H1 (cell line): ENCODE measurements at regions not wholly inside any gene's neighbourhood (a gene's known extent, or its start where the extent isn't known, plus 50 kb on each side); places are given as distances from the start of the nearest gene placed in this dataset.

Experiments
- CTCF ChIA-PET: fragments of 300-600 bp; sonication (Branson Sonifier 250); formaldehyde crosslinking; loops from one replicate; lab custom pipeline; 2021; ENCODE audit not compliant: partially characterized antibody; lab: Charles Lee
- POLR2A ChIA-PET: fragments of 300-600 bp; sonication (Branson Sonifier 250); formaldehyde crosslinking; loops from one replicate; lab custom pipeline; 2021; ENCODE audit warnings: inconsistent platforms; ENCODE audit not compliant: partially characterized antibody; lab: Charles Lee
- DNase-seq, 2 experiments: peaks; one replicate each; pipeline versions ENCODE4 v3.0.0 to v3.0.0-alpha.2; 2010 to 2022; ENCODE audit warnings: low spot score in 2 of 2, low read depth in 1 of 2, mixed read lengths in 1 of 2
- FAIRE-seq: peaks from 2 replicates; lab custom pipeline; 2011; peaks lifted over from hg19 to GRCh38; lab: Jason Lieb, UNC
- H2AFZ ChIP-seq: 2 replicates; pipeline ENCODE4 v1.8.1; 2012; ENCODE audit warnings: low read length, inconsistent platforms
- H2AK5ac ChIP-seq: 2 replicates; pipeline ENCODE4 v1.6.1; 2013; ENCODE audit warnings: low read depth, low read length
- H2BK120ac ChIP-seq: replicated peaks from 2 replicates; pipeline ENCODE3; 2013; ENCODE audit warnings: low read depth, low read length, inconsistent platforms
- H2BK12ac ChIP-seq: 2 replicates; pipeline ENCODE4 v1.6.1; 2013; ENCODE audit warnings: low read depth, low read length
- H2BK15ac ChIP-seq: 2 replicates; pipeline ENCODE4 v1.6.1; 2013; ENCODE audit warnings: low read length
- H2BK20ac ChIP-seq: 2 replicates; pipeline ENCODE4 v1.6.1; 2013; ENCODE audit warnings: low read length
- H2BK5ac ChIP-seq: 2 replicates; pipeline ENCODE4 v1.6.1; 2013; ENCODE audit warnings: low read depth, low read length
- H3K14ac ChIP-seq: 2 replicates; pipeline ENCODE4 v1.6.1; 2013; ENCODE audit warnings: inconsistent platforms; ENCODE audit not compliant: insufficient read length
- H3K18ac ChIP-seq: 2 replicates; pipeline ENCODE4 v1.6.1; 2013; ENCODE audit warnings: low read length; ENCODE audit errors: extremely low read depth
- H3K23ac ChIP-seq: 2 replicates; pipeline ENCODE4 v1.6.1; 2013; ENCODE audit warnings: inconsistent platforms; ENCODE audit not compliant: insufficient read length
- H3K23me2 ChIP-seq: 2 replicates; pipeline ENCODE4 v1.6.1; 2013; ENCODE audit warnings: low read depth, low read length
- H3K27ac ChIP-seq: 2 replicates; pipeline ENCODE4 v1.6.1; 2011; ENCODE audit warnings: low read depth, low read length, inconsistent platforms
- H3K27me3 ChIP-seq, 4 experiments: replicated peaks in 1 of 4; 1 replicate in 1 of 4; 2 replicates in 3 of 4; pipeline versions ENCODE4 v1.6.1 to v1.8.1; 2011 to 2013; ENCODE audit warnings: low read length in 3 of 4, mild to moderate bottlenecking in 3 of 4, inconsistent platforms in 2 of 4, mixed read lengths in 2 of 4, moderate library complexity in 1 of 4; ENCODE audit not compliant: control insufficient read depth in 3 of 4, insufficient read depth in 3 of 4; ENCODE audit errors: extremely low read depth in 1 of 4
- H3K36me3 ChIP-seq, 4 experiments: 2 replicates each; pipeline versions ENCODE4 v1.6.1 to v1.8.1; 2011 to 2013; ENCODE audit warnings: mild to moderate bottlenecking in 4 of 4, low read length in 3 of 4, moderate library complexity in 2 of 4, control low read depth in 1 of 4, inconsistent platforms in 1 of 4; ENCODE audit not compliant: insufficient read depth in 4 of 4, control insufficient read depth in 2 of 4
- H3K4ac ChIP-seq: replicated peaks from 2 replicates; pipeline ENCODE3; 2013; ENCODE audit warnings: low read length, low read depth, mixed read lengths, inconsistent platforms; ENCODE audit not compliant: insufficient read length
- H3K4me1 ChIP-seq, 4 experiments: replicated peaks in 1 of 4; 1 replicate in 1 of 4; 2 replicates in 3 of 4; pipeline versions ENCODE4 v1.6.1 to v1.8.1; 2011 to 2013; ENCODE audit warnings: low read length in 3 of 4, inconsistent platforms in 2 of 4, mixed read lengths in 1 of 4; ENCODE audit not compliant: insufficient read depth in 4 of 4, control insufficient read depth in 3 of 4
- H3K4me2 ChIP-seq, 2 experiments: 2 replicates each; pipeline versions ENCODE4 v1.6.1 to v1.8.1; 2011 to 2013; ENCODE audit warnings: low read depth in 2 of 2, low read length in 2 of 2, control low read depth in 1 of 2, inconsistent platforms in 1 of 2, mild to moderate bottlenecking in 1 of 2; ENCODE audit not compliant: insufficient read depth in 1 of 2
- H3K4me3 ChIP-seq, 4 experiments: fragments of 200-600, 300-600 bp in 1 of 4; sonication (generic), shearing (Covaris generic), sonication (Bioruptor Twin) in 1 of 4; 2 replicates each; pipeline versions ENCODE4 v1.5.1 to v1.8.1; 2011 to 2016; ENCODE audit warnings: low read length in 4 of 4, low read depth in 3 of 4, control low read depth in 2 of 4, inconsistent platforms in 2 of 4, mild to moderate bottlenecking in 2 of 4, mixed read lengths in 1 of 4, moderate library complexity in 1 of 4; ENCODE audit not compliant: insufficient read depth in 2 of 4; ENCODE audit errors: extremely low read depth in 1 of 4
- H3K56ac ChIP-seq: replicated peaks from 2 replicates; pipeline ENCODE3; 2013; ENCODE audit warnings: low read depth, mild to moderate bottlenecking, mixed read lengths, low read length, inconsistent platforms; ENCODE audit not compliant: insufficient read length
- H3K79me1 ChIP-seq: 2 replicates; pipeline ENCODE4 v1.6.1; 2013; ENCODE audit warnings: low read depth, low read length, control low read depth
- H3K79me2 ChIP-seq, 2 experiments: 2 replicates each; pipeline versions ENCODE4 v1.6.1 to v1.8.1; 2012 to 2013; ENCODE audit warnings: low read length in 2 of 2, mild to moderate bottlenecking in 2 of 2, inconsistent platforms in 1 of 2; ENCODE audit not compliant: insufficient read depth in 2 of 2, control insufficient read depth in 1 of 2
- H3K9ac ChIP-seq, 4 experiments: replicated peaks in 1 of 4; 1 replicate in 1 of 4; 2 replicates in 3 of 4; pipeline versions ENCODE4 v1.6.1 to v1.8.1; 2011 to 2013; ENCODE audit warnings: low read depth in 3 of 4, low read length in 3 of 4, control low read depth in 2 of 4, mild to moderate bottlenecking in 2 of 4, moderate library complexity in 2 of 4, inconsistent platforms in 1 of 4; ENCODE audit errors: extremely low read depth in 1 of 4
- H3K9me3 ChIP-seq, 2 experiments: 2 replicates each; pipeline versions ENCODE4 v1.6.1 to v1.8.1; 2012 to 2013; ENCODE audit warnings: mild to moderate bottlenecking in 2 of 2, moderate library complexity in 2 of 2, control low read depth in 1 of 2, inconsistent platforms in 1 of 2, low read depth in 1 of 2, low read length in 1 of 2, mixed read lengths in 1 of 2; ENCODE audit not compliant: insufficient read depth in 2 of 2
- H4K20me1 ChIP-seq, 2 experiments: replicated peaks in 1 of 2; 2 replicates each; pipeline versions ENCODE3 to v1.8.1; 2011 to 2013; ENCODE audit warnings: inconsistent platforms in 2 of 2, low read length in 2 of 2, mild to moderate bottlenecking in 1 of 2; ENCODE audit not compliant: insufficient read depth in 2 of 2, control insufficient read depth in 1 of 2
- H4K5ac ChIP-seq: 2 replicates; pipeline ENCODE4 v1.6.1; 2013; ENCODE audit warnings: low read length, low read depth, mixed read lengths, inconsistent platforms; ENCODE audit not compliant: insufficient read length
- H4K8ac ChIP-seq: 2 replicates; pipeline ENCODE4 v1.8.0; 2013; ENCODE audit warnings: mild to moderate bottlenecking, moderate library complexity, low read length, inconsistent platforms; ENCODE audit not compliant: insufficient read depth; ENCODE audit errors: extremely low read depth
- H4K91ac ChIP-seq: replicated peaks from 2 replicates; pipeline ENCODE3; 2013; ENCODE audit warnings: low read length, mixed read lengths, inconsistent platforms; ENCODE audit not compliant: insufficient read length
- CBX8 ChIP-seq: fragments of 300-800, 300-1000 bp; sonication (generic); IDR thresholded peaks from 2 replicates; pipeline ENCODE4 v1.7.1; 2016; ENCODE audit warnings: low read depth, low read length, borderline replicate concordance
- CEBPB ChIP-seq: IDR thresholded peaks from 2 replicates; pipeline ENCODE4 v1.6.1; 2012; ENCODE audit warnings: low read depth, low read length
- GABPA ChIP-seq: IDR thresholded peaks from 2 replicates; pipeline ENCODE4 v1.6.1; 2011; ENCODE audit warnings: mild to moderate bottlenecking, low read length, moderate library complexity, borderline replicate concordance; ENCODE audit not compliant: insufficient read depth
- SAP30 ChIP-seq: fragments of 300-600 bp; sonication (generic); IDR thresholded peaks from 2 replicates; pipeline ENCODE4 v1.7.1; 2012; ENCODE audit warnings: low read length, moderate library complexity, mild to moderate bottlenecking, inconsistent platforms; ENCODE audit not compliant: insufficient read depth, insufficient replicate concordance
- SP2 ChIP-seq: IDR thresholded peaks from 2 replicates; pipeline ENCODE4 v1.6.1; 2012; ENCODE audit warnings: mild to moderate bottlenecking, low read length, inconsistent platforms
- TAF7 ChIP-seq: optimal IDR thresholded peaks from 2 replicates; pipeline ENCODE3; 2011; ENCODE audit warnings: low read depth, mild to moderate bottlenecking, inconsistent platforms, low read length, moderate library complexity, borderline replicate concordance
- TEAD4 ChIP-seq: IDR thresholded peaks from 2 replicates; pipeline ENCODE4 v1.6.1; 2012; ENCODE audit warnings: low read depth, low read length, inconsistent platforms, mixed read lengths
- WGBS, 2 experiments: shearing (Covaris generic) in 1 of 2; methylation state at CpG; one replicate each; pipeline versions ENCODE4 v1.1.6 to v1.1.7; 2013 to 2015; ENCODE audit warnings: low lambda C conversion rate in 2 of 2, mixed read lengths in 2 of 2, inconsistent platforms in 1 of 2, low coverage in 1 of 2, missing lambda C conversion rate in 1 of 2; ENCODE audit not compliant: insufficient replicate concordance in 2 of 2, insufficient coverage in 1 of 2, insufficient read length in 1 of 2; ENCODE audit errors: extremely low coverage in 1 of 2, missing lambda C conversion rate in 1 of 2; 5-methylcytosine and 5-hydroxymethylcytosine counted together
- TF ChIP-seq, protein P1 (sequence below): IDR thresholded peaks from 2 replicates; pipeline ENCODE4 v1.6.1; 2012; ENCODE audit warnings: inconsistent platforms
- TF ChIP-seq, protein P2 (sequence below), 3 experiments: IDR thresholded peaks; 1 replicate in 2 of 3; 2 replicates in 1 of 3; pipeline versions ENCODE4 v1.5.1 to v1.6.1; 2011; ENCODE audit warnings: low read length in 3 of 3, mild to moderate bottlenecking in 3 of 3, inconsistent platforms in 2 of 3, low read depth in 1 of 3, moderate library complexity in 1 of 3; ENCODE audit not compliant: insufficient read depth in 1 of 3; ENCODE audit errors: control extremely low read depth in 1 of 3

DNA sequence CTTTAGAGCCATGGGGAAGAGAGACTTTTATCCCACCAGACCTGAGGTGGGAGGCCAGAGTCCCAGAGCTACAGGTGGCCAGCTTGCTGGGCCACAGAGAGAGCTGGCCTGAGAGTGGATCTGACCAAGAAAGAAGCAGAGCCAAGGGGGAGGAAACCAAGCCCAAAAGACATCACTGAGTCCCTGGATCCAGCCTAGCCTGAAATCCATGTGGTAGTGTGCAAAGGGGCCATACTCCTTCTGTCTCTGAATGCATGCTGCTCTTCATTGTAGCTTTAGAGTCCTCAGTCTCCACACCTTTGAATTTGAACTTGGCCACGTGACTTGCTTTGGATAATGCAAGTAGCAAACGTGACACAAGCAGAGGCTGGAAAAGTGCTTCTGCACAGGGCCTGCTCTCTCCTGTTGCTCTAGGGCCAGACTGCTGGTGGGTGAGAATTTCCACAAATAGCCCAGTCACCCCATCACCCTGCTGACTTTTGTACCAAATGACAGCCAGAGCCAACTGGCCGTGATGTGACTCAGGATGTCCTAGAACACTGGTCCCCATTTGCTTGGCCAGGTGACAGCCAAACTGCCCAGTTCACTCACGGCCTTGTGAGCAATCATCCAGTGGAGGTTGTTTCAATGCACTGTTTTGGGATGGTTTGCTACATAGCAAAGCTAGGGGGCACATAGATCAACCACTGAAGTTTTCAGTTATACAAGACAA lies 93.6 kb downstream of the DHCR7 start:
- FAIRE-seq (no peak), DNase-seq (no peak)
- no peaks in the 10 kb centered on the region for H3K9me3 ChIP-seq
- H3K4me3 ChIP-seq = no peak overlapping the region
- 82% methylated on average over 4 of the region's 4 CpGs; no CpG with 5 or more reads in 1 of the 2 experiments for WGBS, 2 experiments
- H3K14ac ChIP-seq = no peak overlapping the region
- no peak overlapping the region for H3K56ac ChIP-seq
- H3K36me3 ChIP-seq = no peaks in the 10 kb centered on the region
- H3K27me3 ChIP-seq = peaks cover 0 to 1% (median 0%) of the 10 kb centered on the region in 4 experiments; a peak in 2 of 7 replicates
- H3K79me1 ChIP-seq = no peaks in the 10 kb centered on the region
- H3K27ac ChIP-seq = no peak overlapping the region
- no peak overlapping the region for H2BK120ac ChIP-seq
- H4K20me1 ChIP-seq = no peaks in the 10 kb centered on the region
- no peak overlapping the region for H4K91ac ChIP-seq
- no peaks in the 10 kb centered on the region for H3K79me2 ChIP-seq
- H3K4ac ChIP-seq = no peak overlapping the region
- H3K23ac ChIP-seq = no peak overlapping the region
- no peak overlapping the region for H3K18ac ChIP-seq
- POLR2A ChIA-PET = no interaction called here
- H2BK5ac ChIP-seq = no peak overlapping the region
- H3K4me2 ChIP-seq = no peak overlapping the region
- H3K23me2 ChIP-seq = no peaks in the 10 kb centered on the region; the same call in 1 of the 2 replicates
- no peak overlapping the region for H2BK20ac ChIP-seq
- H3K9ac ChIP-seq = no peak overlapping the region
- H2AK5ac ChIP-seq = no peak overlapping the region
- H3K4me1 ChIP-seq = peaks cover 0 to 1% (median 0%) of the 10 kb centered on the region in 4 experiments; a peak in 1 of 7 replicates
- CTCF ChIA-PET = no interaction called here
- no peak overlapping the region for H2AFZ ChIP-seq
- H4K8ac ChIP-seq = no peak overlapping the region
- no peak overlapping the region for H2BK15ac ChIP-seq
- no peak overlapping the region for H2BK12ac ChIP-seq
- no peak overlapping the region for H4K5ac ChIP-seq
- TF ChIP-seq SP2 = no peak
- TF ChIP-seq CEBPB = no peak
- TF ChIP-seq TAF7 = no peak
- TF ChIP-seq CBX8 = no peak
- TF ChIP-seq TEAD4 = no peak
- TF ChIP-seq, protein P1, sequence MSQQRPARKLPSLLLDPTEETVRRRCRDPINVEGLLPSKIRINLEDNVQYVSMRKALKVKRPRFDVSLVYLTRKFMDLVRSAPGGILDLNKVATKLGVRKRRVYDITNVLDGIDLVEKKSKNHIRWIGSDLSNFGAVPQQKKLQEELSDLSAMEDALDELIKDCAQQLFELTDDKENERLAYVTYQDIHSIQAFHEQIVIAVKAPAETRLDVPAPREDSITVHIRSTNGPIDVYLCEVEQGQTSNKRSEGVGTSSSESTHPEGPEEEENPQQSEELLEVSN = no peak
- no peak for TF ChIP-seq SAP30
- no peak for TF ChIP-seq GABPA
- TF ChIP-seq, protein P2, sequence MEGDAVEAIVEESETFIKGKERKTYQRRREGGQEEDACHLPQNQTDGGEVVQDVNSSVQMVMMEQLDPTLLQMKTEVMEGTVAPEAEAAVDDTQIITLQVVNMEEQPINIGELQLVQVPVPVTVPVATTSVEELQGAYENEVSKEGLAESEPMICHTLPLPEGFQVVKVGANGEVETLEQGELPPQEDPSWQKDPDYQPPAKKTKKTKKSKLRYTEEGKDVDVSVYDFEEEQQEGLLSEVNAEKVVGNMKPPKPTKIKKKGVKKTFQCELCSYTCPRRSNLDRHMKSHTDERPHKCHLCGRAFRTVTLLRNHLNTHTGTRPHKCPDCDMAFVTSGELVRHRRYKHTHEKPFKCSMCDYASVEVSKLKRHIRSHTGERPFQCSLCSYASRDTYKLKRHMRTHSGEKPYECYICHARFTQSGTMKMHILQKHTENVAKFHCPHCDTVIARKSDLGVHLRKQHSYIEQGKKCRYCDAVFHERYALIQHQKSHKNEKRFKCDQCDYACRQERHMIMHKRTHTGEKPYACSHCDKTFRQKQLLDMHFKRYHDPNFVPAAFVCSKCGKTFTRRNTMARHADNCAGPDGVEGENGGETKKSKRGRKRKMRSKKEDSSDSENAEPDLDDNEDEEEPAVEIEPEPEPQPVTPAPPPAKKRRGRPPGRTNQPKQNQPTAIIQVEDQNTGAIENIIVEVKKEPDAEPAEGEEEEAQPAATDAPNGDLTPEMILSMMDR (IDR thresholded peaks at IDR 0.05; ENCODE audit: control extremely low read depth in 1 of 3, insufficient read depth in 1 of 3, low read depth in 1 of 3, low read length in 3 of 3) = no peak
